ENCODE measurements at regions not wholly inside any gene's neighbourhood (a gene's known extent, or its start where the extent isn't known, plus 50 kb on each side); places are given as distances from the start of the nearest gene placed in this dataset.

DNA sequence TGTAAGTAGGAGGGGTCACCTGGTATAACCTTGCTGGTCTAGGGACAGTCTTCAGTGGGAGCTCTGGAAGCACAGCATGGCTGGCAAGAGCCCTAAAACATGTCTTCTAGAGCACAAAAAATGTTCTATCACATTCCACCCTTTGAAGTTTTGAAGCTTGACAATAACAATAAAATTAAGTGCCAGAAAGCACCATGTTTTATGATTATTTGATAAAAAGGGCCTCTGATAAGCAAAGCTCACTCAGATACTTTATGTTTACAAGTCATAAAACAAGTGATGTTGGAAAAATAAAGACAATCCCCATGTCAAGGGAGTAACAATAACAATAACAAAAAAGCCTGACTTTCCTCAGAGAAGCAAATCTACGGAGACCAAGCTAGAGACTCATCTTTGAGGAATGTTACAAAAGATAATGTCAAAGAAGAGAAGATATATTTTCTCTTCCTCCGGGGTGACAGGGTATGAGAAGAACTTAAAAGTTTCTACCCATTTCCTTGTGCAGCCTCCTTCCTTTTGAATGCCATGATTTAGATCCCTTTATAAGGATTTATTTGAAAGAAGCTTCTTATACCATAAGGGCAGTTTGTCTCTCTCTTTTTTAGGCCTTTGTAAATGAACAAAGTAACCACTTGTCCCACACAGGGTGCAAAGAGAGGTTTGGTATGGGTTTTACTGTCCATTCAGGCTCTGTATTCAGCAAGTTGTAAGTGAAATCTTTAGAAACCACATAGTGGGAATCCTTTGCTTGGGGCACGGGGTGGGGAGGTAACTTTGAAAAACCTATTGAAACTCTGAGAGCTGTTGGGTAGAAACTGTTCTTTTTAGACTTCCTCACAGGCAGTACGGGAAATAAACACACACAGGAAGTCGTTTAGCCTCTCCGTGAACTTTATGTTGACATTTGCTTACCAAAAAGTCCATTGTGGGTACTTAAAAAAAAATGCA is 109.6 kb upstream of the RBMS3 start:
- H3K27me3 ChIP-seq (ENCODE audit: control insufficient read depth, insufficient read depth, low read length), result no peaks in the 10 kb centered on the region
- no peaks in the 10 kb centered on the region for H3K36me3 ChIP-seq (ENCODE audit: control insufficient read depth, insufficient read depth, low read length)
- DNase-seq (ENCODE audit: low read depth, low spot score) (no peak), ATAC-seq (no peak)
- CTCF ChIA-PET, result no interaction called here
- H3K27ac ChIP-seq (ENCODE audit: low read length), result no peak overlapping the region
- intact Hi-C loops (cut with micrococcal nuclease; ENCODE audit: unreplicated experiment) (no loop called here), in situ Hi-C loops (cut with HindIII; ENCODE audit: low pct_unique_long_range_greater_than_20kb, low sequenced_read_pairs) (no loop called here)
- no peaks in the 10 kb centered on the region for H3K9me3 ChIP-seq (ENCODE audit: control insufficient read depth, insufficient read depth, low read depth, low read length)
- POLR2A ChIA-PET, result no interaction called here
- BruUV-seq (replicated peaks), result no TSS peak
- H3K4me1 ChIP-seq (ENCODE audit: control insufficient read depth, insufficient read depth, low read length), result no peaks in the 10 kb centered on the region
- no peak for TF ChIP-seq TCF7L2 (IDR thresholded peaks at IDR 0.05; ENCODE audit: low read depth, low read length)
- TF ChIP-seq SIN3A (IDR thresholded peaks at IDR 0.05; ENCODE audit: borderline replicate concordance, insufficient read depth, low read depth, low read length), result no peak
- no peak for TF ChIP-seq POLR2AphosphoS5 (IDR thresholded peaks at IDR 0.05; ENCODE audit: low read depth, low read length)
- TF ChIP-seq, protein P1, sequence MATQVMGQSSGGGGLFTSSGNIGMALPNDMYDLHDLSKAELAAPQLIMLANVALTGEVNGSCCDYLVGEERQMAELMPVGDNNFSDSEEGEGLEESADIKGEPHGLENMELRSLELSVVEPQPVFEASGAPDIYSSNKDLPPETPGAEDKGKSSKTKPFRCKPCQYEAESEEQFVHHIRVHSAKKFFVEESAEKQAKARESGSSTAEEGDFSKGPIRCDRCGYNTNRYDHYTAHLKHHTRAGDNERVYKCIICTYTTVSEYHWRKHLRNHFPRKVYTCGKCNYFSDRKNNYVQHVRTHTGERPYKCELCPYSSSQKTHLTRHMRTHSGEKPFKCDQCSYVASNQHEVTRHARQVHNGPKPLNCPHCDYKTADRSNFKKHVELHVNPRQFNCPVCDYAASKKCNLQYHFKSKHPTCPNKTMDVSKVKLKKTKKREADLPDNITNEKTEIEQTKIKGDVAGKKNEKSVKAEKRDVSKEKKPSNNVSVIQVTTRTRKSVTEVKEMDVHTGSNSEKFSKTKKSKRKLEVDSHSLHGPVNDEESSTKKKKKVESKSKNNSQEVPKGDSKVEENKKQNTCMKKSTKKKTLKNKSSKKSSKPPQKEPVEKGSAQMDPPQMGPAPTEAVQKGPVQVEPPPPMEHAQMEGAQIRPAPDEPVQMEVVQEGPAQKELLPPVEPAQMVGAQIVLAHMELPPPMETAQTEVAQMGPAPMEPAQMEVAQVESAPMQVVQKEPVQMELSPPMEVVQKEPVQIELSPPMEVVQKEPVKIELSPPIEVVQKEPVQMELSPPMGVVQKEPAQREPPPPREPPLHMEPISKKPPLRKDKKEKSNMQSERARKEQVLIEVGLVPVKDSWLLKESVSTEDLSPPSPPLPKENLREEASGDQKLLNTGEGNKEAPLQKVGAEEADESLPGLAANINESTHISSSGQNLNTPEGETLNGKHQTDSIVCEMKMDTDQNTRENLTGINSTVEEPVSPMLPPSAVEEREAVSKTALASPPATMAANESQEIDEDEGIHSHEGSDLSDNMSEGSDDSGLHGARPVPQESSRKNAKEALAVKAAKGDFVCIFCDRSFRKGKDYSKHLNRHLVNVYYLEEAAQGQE (IDR thresholded peaks at IDR 0.05; ENCODE audit: insufficient read depth in 1 of 2, low read depth in 2 of 2, low read length in 1 of 2), result no peak
- TF ChIP-seq, protein P2, sequence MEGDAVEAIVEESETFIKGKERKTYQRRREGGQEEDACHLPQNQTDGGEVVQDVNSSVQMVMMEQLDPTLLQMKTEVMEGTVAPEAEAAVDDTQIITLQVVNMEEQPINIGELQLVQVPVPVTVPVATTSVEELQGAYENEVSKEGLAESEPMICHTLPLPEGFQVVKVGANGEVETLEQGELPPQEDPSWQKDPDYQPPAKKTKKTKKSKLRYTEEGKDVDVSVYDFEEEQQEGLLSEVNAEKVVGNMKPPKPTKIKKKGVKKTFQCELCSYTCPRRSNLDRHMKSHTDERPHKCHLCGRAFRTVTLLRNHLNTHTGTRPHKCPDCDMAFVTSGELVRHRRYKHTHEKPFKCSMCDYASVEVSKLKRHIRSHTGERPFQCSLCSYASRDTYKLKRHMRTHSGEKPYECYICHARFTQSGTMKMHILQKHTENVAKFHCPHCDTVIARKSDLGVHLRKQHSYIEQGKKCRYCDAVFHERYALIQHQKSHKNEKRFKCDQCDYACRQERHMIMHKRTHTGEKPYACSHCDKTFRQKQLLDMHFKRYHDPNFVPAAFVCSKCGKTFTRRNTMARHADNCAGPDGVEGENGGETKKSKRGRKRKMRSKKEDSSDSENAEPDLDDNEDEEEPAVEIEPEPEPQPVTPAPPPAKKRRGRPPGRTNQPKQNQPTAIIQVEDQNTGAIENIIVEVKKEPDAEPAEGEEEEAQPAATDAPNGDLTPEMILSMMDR (IDR thresholded peaks at IDR 0.05), result no peak
- no peak overlapping the region for H3K4me3 ChIP-seq (ENCODE audit: low read depth in 2 of 2, low read length in 2 of 2)

DNA sequence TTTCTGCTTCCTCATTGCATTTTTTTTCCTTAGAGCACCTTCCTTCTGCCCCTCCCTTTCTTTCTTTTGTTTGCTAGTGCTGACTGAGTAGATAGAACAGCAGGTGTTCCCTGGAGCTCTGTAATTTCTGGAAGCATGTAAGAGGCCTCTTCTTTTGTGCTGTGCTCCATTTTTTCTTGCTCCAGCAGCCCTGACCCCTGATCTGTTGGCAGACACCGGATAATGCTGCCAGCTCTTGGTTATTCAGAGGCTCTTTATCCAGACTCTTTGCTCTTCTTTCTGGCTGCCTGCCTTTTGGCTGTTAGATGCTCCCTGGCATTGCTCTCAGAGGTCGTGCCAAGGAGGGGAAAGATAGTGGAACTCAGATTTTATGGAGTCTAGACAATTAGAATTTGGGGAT is 104.4 kb upstream of the RBMS3 start:
- CTCF ChIA-PET, result no interaction called here
- POLR2A ChIA-PET, result no interaction called here
- no peaks in the 10 kb centered on the region for H3K9me3 ChIP-seq (ENCODE audit: control insufficient read depth, insufficient read depth, low read depth, low read length)
- DNase-seq (ENCODE audit: low read depth, low spot score) (no peak), ATAC-seq (no peak)
- H3K4me3 ChIP-seq (ENCODE audit: low read depth in 2 of 2, low read length in 2 of 2), result no peak overlapping the region
- intact Hi-C loops (cut with micrococcal nuclease; ENCODE audit: unreplicated experiment), result no loop called here
- H3K27ac ChIP-seq (ENCODE audit: low read length), result no peak overlapping the region
- in situ Hi-C loops (cut with HindIII; ENCODE audit: low pct_unique_long_range_greater_than_20kb, low sequenced_read_pairs), result no loop called here
- no peaks in the 10 kb centered on the region for H3K36me3 ChIP-seq (ENCODE audit: control insufficient read depth, insufficient read depth, low read length)
- TF ChIP-seq, protein P1 (IDR thresholded peaks at IDR 0.05; ENCODE audit: insufficient read depth in 1 of 2, low read depth in 2 of 2, low read length in 1 of 2), result no peak
- TF ChIP-seq POLR2AphosphoS5 (IDR thresholded peaks at IDR 0.05; ENCODE audit: low read depth, low read length), result no peak
- TF ChIP-seq, protein P2 (IDR thresholded peaks at IDR 0.05), result no peak
- TF ChIP-seq TCF7L2 (IDR thresholded peaks at IDR 0.05; ENCODE audit: low read depth, low read length), result no peak
- TF ChIP-seq SIN3A (IDR thresholded peaks at IDR 0.05; ENCODE audit: borderline replicate concordance, insufficient read depth, low read depth, low read length), result no peak
- no peaks in the 10 kb centered on the region for H3K4me1 ChIP-seq (ENCODE audit: control insufficient read depth, insufficient read depth, low read length)
- H3K27me3 ChIP-seq (ENCODE audit: control insufficient read depth, insufficient read depth, low read length), result no peaks in the 10 kb centered on the region
- BruUV-seq (replicated peaks), result no TSS peak
